GM12892 (cell line): ENCODE measurements at regions not wholly inside any gene's neighbourhood (a gene's known extent, or its start where the extent isn't known, plus 50 kb on each side); places are given as distances from the start of the nearest gene placed in this dataset.

ENCODE experiments used
- POLR2A ChIP-seq: IDR thresholded peaks from 2 replicates; pipeline ENCODE4 v1.6.1; 2011; ENCODE audit warnings: low read depth, low read length, control low read depth
- POLR2AphosphoS5 ChIP-seq: IDR thresholded peaks from 2 replicates; pipeline ENCODE4 v1.6.1; 2011; ENCODE audit warnings: low read depth, low read length, control low read depth

GRCh38 chr12:114752217-114752616, 68.2 kb upstream of the TBX3 start:
- TF ChIP-seq POLR2A (no peak), POLR2AphosphoS5 (no peak)
